AG04450 (cell line): ENCODE measurements at regions not wholly inside any gene's neighbourhood (a gene's known extent, or its start where the extent isn't known, plus 50 kb on each side); places are given as distances from the start of the nearest gene placed in this dataset.

ENCODE experiments used
- CTCF ChIA-PET: fragments of 300-600, 350-600 bp; formaldehyde crosslinking; extraction: SDS; loops from one replicate; lab custom pipeline; 2022; ENCODE audit warnings: antibody characterized with exemption, inconsistent platforms; lab: Charles Lee
- POLR2A ChIA-PET: fragments of 350-600 bp; formaldehyde crosslinking; extraction: SDS; loops from one replicate; lab custom pipeline; 2021; ENCODE audit warnings: antibody characterized with exemption, inconsistent platforms; lab: Yijun Ruan, JAX
- DNase-seq: peaks from one replicate; pipeline ENCODE4 v3.0.0-alpha.2; 2011; ENCODE audit warnings: low read depth, low spot score
- H3K27ac ChIP-seq: one replicate; pipeline ENCODE4 v1.5.1; 2012; ENCODE audit warnings: low read depth, low read length, control low read depth
- H3K27me3 ChIP-seq: one replicate; pipeline ENCODE4 v1.6.0; 2012; ENCODE audit warnings: low read length; ENCODE audit not compliant: control insufficient read depth, insufficient read depth
- H3K4me3 ChIP-seq: 2 replicates; pipeline ENCODE4 v1.5.1; 2011; ENCODE audit warnings: mild to moderate bottlenecking, low read depth, low read length, control low read depth
- H3K9me3 ChIP-seq: 2 replicates; pipeline ENCODE4 v1.5.1; 2012; ENCODE audit warnings: low read length; ENCODE audit not compliant: control insufficient read depth, insufficient read depth
- CTCF ChIP-seq: IDR thresholded peaks from 2 replicates; pipeline ENCODE4 v1.5.1; 2011; ENCODE audit warnings: low read depth, low read length, control low read depth, inconsistent platforms

- H3K27ac ChIP-seq = no peak overlapping the region
- H3K27me3 ChIP-seq = no peaks in the 10 kb centered on the region
- no peak for DNase-seq
- ChIA-PET CTCF (no interaction called here), POLR2A (no interaction called here)
- H3K4me3 ChIP-seq = no peak overlapping the region
- no peak for TF ChIP-seq CTCF
- peaks cover 6% of the 10 kb centered on the region for H3K9me3 ChIP-seq
Observed at GRCh38 chr2:142725386-142725785, 152.1 kb upstream of the KYNU start.

GRCh38 chr2:142724713-142725349 is 152.6 kb upstream of the KYNU start:
- no peak for DNase-seq
- CTCF ChIA-PET = no interaction called here
- H3K27me3 ChIP-seq = no peaks in the 10 kb centered on the region
- POLR2A ChIA-PET = no interaction called here
- peaks cover 6% of the 10 kb centered on the region for H3K9me3 ChIP-seq
- TF ChIP-seq CTCF = no peak
- no peak overlapping the region for H3K27ac ChIP-seq
- no peak overlapping the region for H3K4me3 ChIP-seq

GRCh38 chr2:142724186-142724585 is 153.3 kb upstream of the KYNU start:
- ChIA-PET POLR2A (no interaction called here), CTCF (no interaction called here)
- H3K4me3 ChIP-seq = no peak overlapping the region

GRCh38 chr2:142723236-142723635 is 154.2 kb upstream of the KYNU start:
- CTCF ChIA-PET = no interaction called here

More at GRCh38 chr2:142724186-142724585, 153.3 kb upstream of the KYNU start:
- Histone ChIP-seq H3K9me3 (peaks cover 6% of the 10 kb centered on the region), H3K27ac (no peak overlapping the region), H3K27me3 (no peaks in the 10 kb centered on the region)
- no peak for TF ChIP-seq CTCF
- no peak for DNase-seq

More at GRCh38 chr2:142723236-142723635, 154.2 kb upstream of the KYNU start:
- Histone ChIP-seq H3K9me3 (peaks cover 6% of the 10 kb centered on the region), H3K4me3 (no peak overlapping the region), H3K27me3 (no peaks in the 10 kb centered on the region), H3K27ac (no peak overlapping the region)
- TF ChIP-seq CTCF = no peak
- no peak for DNase-seq
- POLR2A ChIA-PET = no interaction called here
